HG02623 (cell line): ENCODE measurements at regions not wholly inside any gene's neighbourhood (a gene's known extent, or its start where the extent isn't known, plus 50 kb on each side); places are given as distances from the start of the nearest gene placed in this dataset.
A peak's percentile ranks its signal among the peaks of the same experiment; 100 is the strongest.
"Not testable (repeated sequence)": the region's sequence is repeated elsewhere in the genome, so short reads cannot be mapped to it uniquely, and the experiment has no call there.

ENCODE experiments used
- ATAC-seq: cut with Tn5 transposase; IDR thresholded peaks from one replicate; pipeline ENCODE4 v1.9.1; 2021; ENCODE audit warnings: moderate library complexity; ENCODE audit not compliant: unreplicated experiment

DNA sequence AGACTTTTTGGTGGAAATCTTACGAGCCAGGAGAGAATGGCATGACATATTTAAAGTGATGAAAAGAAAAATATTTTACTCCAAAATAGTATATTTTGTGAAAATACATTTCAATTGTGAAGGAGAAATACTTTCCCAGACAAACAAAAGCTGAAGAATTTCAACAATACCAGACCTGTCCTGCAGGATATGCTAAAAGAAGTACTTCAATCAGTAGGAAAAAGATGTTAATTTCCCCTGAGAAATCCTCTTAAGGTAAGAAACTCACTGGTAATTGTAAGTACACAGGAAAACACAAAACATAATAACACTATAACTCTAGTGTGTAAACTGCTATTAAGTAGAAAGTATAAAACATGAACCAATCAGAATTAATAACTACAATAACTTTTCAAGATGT, 341.8 kb upstream of the GJE1 start:
- no peak for ATAC-seq

- no peak for ATAC-seq
These were observed 344.6 kb upstream of the GJE1 start for GRCh38 chr6:141788096-141788495.

DNA sequence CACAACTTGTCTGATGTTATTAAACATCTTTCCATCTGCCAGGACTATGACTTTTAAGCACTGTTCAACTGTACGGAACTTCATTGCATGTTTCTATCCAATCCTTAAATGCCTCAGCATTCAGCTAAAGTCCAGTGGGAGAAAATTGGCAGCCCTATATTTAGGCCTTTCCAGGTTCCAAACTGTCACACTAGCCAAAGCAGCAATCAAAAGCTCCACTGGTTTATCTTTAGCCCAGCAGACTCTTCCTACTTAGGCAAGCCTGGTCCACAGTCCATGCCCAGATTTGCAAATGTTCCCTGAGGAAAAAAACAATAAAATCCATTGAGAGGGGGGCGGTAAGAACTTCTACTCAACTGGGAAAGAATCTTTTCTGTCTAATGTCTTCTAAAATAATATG, 349.1 kb upstream of the GJE1 start:
- ATAC-seq: no peak

DNA sequence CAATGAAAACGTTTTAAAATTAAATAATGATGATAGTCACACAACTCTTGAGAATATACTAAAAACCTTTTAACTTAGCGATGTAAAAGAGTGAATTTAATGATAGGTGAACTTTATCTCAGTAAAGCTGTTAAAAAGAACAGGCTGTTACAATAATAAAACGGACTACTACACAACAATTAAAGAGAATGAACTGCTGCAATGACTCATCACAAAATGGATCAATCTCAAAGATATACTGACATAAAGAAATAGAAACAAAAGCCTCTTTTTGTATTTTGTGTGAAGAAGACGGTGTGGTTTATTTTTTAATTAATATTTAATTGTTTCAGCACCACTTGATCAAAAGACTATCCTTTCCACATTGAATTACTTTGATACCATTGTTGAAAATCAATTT, 352.4 kb upstream of the GJE1 start:
- ATAC-seq: no peak

DNA sequence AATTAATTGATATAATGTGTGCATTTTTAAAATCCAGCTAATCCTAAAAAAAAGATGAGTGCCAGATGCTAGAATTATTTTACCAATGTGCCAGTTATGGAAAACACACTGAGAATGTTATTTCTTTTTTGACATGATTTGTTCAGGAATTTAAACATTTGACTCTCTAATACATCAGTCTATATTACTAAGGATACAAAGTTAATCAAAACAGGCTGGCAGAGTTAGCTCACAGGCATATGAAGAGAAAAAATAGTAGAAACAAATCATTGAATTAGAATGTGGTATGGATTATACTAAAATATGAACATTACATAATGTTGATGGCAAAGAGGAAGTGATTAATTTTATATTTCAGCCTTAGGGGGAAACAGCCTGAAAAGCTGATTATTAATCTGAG, 368.3 kb upstream of the GJE1 start:
- no peak for ATAC-seq

DNA sequence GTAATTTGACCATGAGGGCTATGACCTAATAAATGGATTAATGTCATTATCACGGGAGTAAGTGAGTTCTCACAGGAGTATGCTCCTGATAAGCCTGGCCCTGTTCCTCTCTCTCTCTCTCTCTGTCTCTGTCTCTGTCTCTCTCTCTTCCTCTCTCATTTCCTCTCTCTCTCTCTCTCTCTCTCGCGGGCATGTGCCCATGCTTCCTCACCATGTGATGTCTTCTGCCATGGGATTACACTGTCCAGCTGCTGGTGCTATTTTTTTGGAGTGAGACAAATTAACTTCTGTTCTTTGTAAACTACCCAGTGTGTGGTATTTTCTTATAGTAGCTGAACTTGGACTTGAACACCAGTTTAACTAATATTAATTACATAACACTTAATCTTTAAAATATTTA, 374.3 kb upstream of the GJE1 start:
- no peak for ATAC-seq

DNA sequence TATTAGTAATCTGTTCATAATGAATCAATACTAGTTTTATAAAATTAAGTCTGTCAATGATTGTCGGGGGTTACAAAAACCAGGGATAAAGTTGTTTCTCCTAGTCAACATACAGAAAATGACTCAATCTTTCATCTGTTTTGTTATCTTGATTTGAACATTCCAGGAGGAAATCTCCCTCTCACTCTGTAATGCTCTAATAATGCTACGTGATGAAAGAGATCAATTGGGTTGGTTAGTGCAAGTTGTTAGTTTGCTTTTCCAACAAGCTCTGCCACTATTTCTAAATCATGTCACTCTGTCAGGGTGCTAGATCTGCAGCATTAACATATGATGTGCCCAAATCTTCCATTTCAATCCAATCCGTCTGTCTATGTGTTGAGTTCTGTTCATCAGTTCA, 379.5 kb upstream of the GJE1 start:
- no peak for ATAC-seq

DNA sequence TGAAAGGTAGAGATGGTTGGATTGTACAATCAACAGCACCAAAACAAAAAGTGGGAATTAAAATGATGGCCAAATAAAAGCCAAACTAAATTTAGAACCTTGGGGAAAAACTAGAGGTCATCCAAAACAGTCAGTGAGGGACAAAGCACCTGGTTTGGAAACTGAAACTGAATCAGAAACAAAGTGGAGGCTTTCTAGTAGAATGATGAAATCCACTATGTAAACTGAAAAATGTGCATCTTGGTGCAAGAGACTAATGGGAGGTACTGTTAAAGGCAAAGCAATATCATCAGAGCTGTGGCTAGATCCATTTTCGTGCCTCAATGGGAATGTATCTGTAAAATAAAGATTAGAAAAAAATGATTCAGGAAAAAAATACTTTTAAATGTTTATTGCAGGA, 380.0 kb upstream of the GJE1 start:
- ATAC-seq: peak; percentile 75

DNA sequence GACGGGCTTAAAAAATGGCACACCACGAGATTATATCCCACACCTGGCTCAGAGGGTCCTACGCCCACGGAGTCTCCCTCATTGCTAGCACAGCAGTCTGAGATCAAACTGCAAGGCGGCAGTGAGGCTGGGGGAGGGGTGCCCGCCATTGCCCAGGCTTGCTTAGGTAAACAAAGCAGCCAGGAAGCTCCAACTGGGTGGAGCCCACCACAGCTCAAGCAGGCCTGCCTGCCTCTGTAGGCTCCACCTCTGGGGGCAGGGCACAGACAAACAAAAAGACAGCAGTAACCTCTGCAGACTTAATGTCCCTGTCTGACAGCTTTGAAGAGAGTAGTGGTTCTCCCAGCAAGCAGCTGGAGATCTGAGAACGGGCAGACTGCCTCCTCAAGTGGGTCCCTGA, 386.4 kb upstream of the GJE1 start:
- not testable (repeated sequence) for ATAC-seq

DNA sequence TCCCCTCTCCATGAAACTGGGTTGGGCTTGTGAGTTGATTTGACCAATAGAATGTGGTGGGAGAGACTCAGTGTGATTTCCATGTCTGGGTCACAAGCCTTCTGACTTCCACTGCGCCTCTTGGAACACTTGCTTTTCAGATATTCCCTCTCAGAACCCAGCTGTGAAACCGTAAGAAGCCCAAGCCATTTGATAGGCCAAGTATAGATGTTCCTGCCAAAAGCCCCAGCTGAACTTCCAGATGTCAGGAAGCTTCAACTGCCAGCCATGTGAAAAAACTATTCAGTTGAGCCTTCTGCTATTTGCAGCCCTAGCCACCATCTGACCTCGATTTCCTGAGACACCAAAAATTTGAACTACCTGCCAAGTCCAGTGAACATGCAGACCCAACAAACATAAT, 387.8 kb upstream of the GJE1 start:
- no peak for ATAC-seq

GRCh38 chr6:141744194-141744925, 388.4 kb upstream of the GJE1 start:
- no peak for ATAC-seq

GRCh38 chr6:141736104-141736503, 396.6 kb upstream of the GJE1 start:
- ATAC-seq: no peak

DNA sequence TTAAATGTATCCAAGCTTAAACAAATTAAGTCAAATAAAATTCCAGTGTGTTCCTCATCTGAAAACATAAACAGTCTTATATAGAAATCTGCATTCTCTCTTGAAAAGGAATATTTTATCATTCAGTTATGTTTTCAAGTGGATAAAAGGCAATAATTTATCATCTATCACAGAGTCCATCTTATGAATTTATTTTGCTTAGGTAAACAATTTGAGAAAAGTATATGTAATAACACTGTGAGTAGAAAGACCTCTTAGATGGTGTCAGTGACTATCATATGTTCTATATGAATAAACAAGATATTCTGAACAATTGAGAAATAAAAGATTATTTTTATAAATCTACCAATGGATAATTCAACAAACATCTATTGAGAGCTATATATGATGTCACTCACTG, 397.6 kb upstream of the GJE1 start:
- ATAC-seq: no peak

- ATAC-seq: no peak
These were observed 398.5 kb upstream of the GJE1 start for GRCh38 chr6:141734071-141734840.

DNA sequence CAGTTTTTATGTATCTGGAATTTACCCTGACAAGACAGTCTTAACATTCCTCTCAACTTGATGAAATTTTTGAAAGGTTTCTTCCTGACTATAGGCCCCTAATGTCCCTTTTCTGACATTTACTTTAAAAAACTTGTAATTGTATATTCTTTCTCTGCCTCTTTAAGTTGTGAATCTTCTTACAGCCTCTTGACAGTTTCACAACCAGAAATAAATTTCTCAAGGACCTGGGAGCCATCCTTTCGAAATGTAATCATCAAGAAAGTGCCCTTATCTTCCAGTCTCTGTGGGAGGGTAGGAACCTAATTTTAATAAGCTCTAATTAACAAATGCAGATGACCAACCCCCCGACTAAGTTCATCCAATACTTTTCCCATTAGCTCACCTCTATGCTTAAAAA, 403.6 kb upstream of the GJE1 start:
- no peak for ATAC-seq

GRCh38 chr6:141728330-141728729, 404.4 kb upstream of the GJE1 start:
- ATAC-seq: no peak

DNA sequence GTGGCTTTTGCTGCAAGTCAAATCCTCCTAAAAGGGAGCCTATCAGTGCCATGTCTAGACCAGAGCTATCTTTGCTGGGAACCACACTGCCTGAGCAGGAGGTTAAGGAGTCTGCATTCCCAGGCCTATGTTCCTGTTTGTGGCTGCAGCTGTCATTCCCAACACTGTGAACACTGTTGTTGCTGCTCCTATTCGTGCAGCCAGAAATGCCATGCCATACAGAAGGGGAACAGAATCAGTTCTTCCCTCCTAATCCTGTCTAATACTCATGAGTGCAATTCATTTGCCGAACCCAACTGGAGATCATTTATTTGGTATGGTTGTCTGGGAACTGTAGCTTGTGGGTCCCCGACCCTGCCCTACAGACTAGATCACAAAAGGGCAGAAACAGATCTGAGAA, 406.5 kb upstream of the GJE1 start:
- no peak for ATAC-seq

DNA sequence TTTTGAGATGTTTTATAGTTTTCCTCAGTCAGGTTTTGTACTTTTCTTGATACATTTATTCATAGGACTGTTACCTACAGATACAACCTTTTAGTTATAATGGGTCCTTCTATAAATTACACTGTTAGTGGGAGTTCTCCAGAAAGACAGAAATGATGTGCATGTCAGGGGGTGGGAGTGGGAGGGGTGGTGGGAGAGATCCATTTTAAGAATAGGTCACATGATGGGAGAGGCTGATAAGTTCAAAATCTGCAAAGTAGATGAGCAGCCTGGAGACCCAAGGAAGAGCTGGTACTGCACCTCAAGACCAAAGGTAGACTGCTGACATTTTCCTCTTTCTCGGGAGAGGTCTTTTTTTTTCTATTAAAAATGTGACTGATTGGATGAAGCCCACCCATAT, 408.0 kb upstream of the GJE1 start:
- no peak for ATAC-seq

DNA sequence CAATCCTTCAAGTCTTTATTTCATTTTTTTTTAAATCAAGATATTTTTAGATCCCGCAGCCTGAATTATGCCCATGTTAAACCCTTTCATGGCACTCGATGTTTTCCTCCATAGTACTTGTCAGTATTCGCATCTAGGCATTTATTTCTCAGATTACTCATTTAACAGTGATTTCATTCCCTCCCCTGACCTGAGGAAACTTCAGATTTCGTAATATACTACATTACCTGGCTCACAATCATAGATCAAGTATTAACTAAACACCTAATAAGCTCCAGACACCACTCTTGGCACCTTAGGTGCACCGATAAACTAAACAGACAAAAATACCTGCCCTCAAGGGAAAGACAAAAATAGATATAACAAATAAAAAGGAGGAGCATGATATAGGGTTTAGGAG, 413.2 kb upstream of the GJE1 start:
- ATAC-seq: no peak

- no peak for ATAC-seq
These were observed 427.3 kb upstream of the GJE1 start for GRCh38 chr6:141705431-141705830.

DNA sequence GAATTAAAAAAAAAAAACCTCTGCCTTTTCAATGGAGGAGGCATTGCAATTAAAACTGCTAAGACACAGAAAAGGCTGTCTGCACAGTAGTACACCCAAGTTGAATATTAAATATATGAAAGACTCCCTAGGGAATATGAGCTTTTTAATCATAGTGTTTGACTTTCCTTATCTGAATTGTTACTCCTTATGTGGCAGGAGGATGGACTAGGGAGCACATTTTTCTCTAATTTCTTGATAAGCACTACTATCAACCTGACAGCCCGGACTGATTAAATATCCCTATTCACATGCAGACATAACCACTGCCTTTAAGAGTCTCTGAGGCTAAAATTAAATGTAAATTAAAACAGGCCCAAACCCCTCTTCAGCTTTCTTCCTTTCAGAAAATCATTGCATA, 428.6 kb upstream of the GJE1 start:
- no peak for ATAC-seq

DNA sequence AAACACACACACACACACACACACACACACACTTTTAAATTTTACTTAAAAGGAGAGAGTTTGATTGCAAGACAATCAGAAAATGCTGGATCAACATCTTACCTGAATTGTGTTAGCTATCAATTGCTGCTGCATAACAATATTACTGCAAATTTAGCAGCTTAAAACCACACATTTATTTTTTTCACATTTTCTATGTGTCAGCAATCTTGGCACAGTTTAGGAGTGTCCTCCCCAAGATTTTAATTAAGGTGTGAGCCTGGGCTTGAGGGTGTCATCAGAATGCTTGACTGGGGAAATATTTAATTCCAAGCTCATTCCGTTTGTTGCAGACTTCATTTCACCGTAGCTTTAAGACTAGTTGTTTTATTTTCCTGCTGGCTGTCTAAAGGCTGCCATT, 431.0 kb upstream of the GJE1 start:
- no peak for ATAC-seq

DNA sequence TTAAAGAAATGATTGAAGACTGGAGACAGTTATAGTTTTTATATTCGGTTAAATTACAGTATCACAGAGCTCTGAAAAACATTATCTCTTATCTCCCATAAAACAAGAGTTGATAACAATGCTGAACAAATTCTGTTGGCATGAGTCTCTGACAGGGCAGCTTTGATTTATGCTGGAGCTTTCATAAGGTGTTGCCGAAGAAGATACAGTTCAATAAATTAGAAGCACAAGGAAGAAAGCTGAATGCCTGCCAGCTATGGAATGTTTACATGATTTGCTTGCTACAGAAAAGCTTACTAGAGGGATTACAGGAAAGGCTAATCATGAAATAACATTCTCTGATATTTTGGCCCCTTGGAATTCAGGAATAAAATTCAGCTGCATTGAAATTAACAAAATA, 431.9 kb upstream of the GJE1 start:
- ATAC-seq: no peak
